A673 (cell line): ENCODE measurements at regions not wholly inside any gene's neighbourhood (a gene's known extent, or its start where the extent isn't known, plus 50 kb on each side); places are given as distances from the start of the nearest gene placed in this dataset.

Experiments used
- CTCF ChIP-seq: fragments of 300-800, 200-600 bp; sonication (generic); conservative IDR thresholded peaks from 2 replicates; pipeline ENCODE4 v1.5.1; 2017; ENCODE audit warnings: low read depth, mild to moderate bottlenecking, antibody characterized with exemption, low read length, moderate library complexity, mixed read lengths
- EZH2 ChIP-seq: fragments of 200-600 bp; sonication (generic); IDR thresholded peaks from 2 replicates; pipeline ENCODE4 v1.6.1; 2017; ENCODE audit warnings: borderline replicate concordance, low read depth, mild to moderate bottlenecking, mixed read lengths, antibody characterized with exemption, low read length; ENCODE audit not compliant: poor library complexity, severe bottlenecking

- no peak for TF ChIP-seq CTCF
- TF ChIP-seq EZH2 = no peak
These were observed 107.9 kb upstream of the NAP1L1 start for GRCh38 chr12:76192416-76192815.
